Breast epithelium (tissue), 4 donors: ENCODE measurements at regions not wholly inside any gene's neighbourhood (a gene's known extent, or its start where the extent isn't known, plus 50 kb on each side); places are given as distances from the start of the nearest gene placed in this dataset.

Source experiments
- DNase-seq, 2 donors: peaks; one replicate each; pipeline ENCODE4 v3.0.0-alpha.2; 2019; ENCODE audit warnings: low spot score in 2 of 2
- H3K27ac ChIP-seq, 2 donors: fragments of 200-600 bp; sonication (generic) in 1 of 2; one replicate each; pipeline ENCODE4 v1.5.1; 2016 to 2019; ENCODE audit warnings: mild to moderate bottlenecking in 1 of 2
- H3K27me3 ChIP-seq, 2 donors: fragments of 200-600 bp; sonication (generic) in 1 of 2; one replicate each; pipeline versions ENCODE4 v1.5.1 to v1.6.0; 2017 to 2019; ENCODE audit warnings: control low read depth in 1 of 2, mild to moderate bottlenecking in 1 of 2
- H3K36me3 ChIP-seq: fragments of 200-600 bp; one replicate; pipeline ENCODE4 v1.5.1; 2019
- H3K4me1 ChIP-seq, 2 donors: fragments of 200-600 bp; sonication (generic); one replicate each; pipeline ENCODE4 v1.5.1; 2016 to 2019; ENCODE audit warnings: control low read depth in 1 of 2
- H3K4me3 ChIP-seq, 3 donors: fragments of 200-600 bp; sonication (generic); 1 replicate in 2 of 3; 2 replicates in 1 of 3; pipeline ENCODE4 v1.5.1; 2016 to 2019; ENCODE audit warnings: mild to moderate bottlenecking in 3 of 3, moderate library complexity in 2 of 3
- H3K9me3 ChIP-seq, 2 donors: fragments of 200-600 bp; sonication (generic) in 1 of 2; one replicate each; pipeline ENCODE4 v1.5.1; 2016 to 2019; ENCODE audit warnings: control low read depth in 1 of 2
- POLR2A ChIP-seq: fragments of 450-650 bp; IDR thresholded peaks from one replicate; pipeline ENCODE4 v1.6.1; 2016; ENCODE audit warnings: antibody characterized with exemption, mild to moderate bottlenecking, moderate library complexity
- POLR2AphosphoS5 ChIP-seq, 3 donors: sonication (generic); formaldehyde crosslinking; IDR thresholded peaks; one replicate each; pipeline ENCODE4 v1.6.1; 2017; ENCODE audit warnings: antibody characterized with exemption in 3 of 3
- intact Hi-C: fragments of 100-400 bp; cut with DNase I; formaldehyde crosslinking; loops from one replicate; pipeline ENCODE4 v1.15.1; 2023; ENCODE audit warnings: low total_unique reads
- TF ChIP-seq, protein P1 (sequence below), 3 donors: fragments of 450-650 bp; IDR thresholded peaks; one replicate each; pipeline ENCODE4 v1.5.1; 2016 to 2017; ENCODE audit warnings: antibody characterized with exemption in 3 of 3, mild to moderate bottlenecking in 3 of 3, moderate library complexity in 3 of 3

DNA sequence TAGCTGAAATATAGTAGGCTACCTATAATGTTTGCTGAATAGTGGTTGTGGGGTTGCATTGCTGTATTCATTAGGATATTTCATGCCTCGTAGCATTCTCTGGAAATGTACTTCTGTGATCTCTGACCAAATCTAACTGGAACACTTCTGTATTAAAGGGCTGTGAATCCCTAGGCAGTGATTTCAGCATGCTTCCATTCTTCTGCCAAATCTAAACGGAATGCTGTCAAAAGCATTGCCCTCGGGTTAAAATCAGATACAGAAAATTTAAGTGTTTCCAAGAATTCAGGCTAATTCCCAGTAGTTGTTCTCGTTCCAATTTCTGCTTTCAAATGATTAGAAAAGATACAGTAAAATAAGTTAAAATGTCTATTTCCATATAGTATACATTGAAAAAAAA, 1847.5 kb upstream of the IGFBP7 start:
- H3K27ac ChIP-seq = no peak overlapping the region
- no peaks in the 10 kb centered on the region for H3K9me3 ChIP-seq
- TF ChIP-seq, protein P1, sequence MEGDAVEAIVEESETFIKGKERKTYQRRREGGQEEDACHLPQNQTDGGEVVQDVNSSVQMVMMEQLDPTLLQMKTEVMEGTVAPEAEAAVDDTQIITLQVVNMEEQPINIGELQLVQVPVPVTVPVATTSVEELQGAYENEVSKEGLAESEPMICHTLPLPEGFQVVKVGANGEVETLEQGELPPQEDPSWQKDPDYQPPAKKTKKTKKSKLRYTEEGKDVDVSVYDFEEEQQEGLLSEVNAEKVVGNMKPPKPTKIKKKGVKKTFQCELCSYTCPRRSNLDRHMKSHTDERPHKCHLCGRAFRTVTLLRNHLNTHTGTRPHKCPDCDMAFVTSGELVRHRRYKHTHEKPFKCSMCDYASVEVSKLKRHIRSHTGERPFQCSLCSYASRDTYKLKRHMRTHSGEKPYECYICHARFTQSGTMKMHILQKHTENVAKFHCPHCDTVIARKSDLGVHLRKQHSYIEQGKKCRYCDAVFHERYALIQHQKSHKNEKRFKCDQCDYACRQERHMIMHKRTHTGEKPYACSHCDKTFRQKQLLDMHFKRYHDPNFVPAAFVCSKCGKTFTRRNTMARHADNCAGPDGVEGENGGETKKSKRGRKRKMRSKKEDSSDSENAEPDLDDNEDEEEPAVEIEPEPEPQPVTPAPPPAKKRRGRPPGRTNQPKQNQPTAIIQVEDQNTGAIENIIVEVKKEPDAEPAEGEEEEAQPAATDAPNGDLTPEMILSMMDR (IDR thresholded peaks at IDR 0.05) = no peak
- TF ChIP-seq POLR2AphosphoS5 (IDR thresholded peaks at IDR 0.05) (no peak), POLR2A (no peak)
- H3K27me3 ChIP-seq = no peaks in the 10 kb centered on the region
- intact Hi-C loops = no loop called here
- DNase-seq = no peak
- H3K4me3 ChIP-seq = no peak overlapping the region
- H3K36me3 ChIP-seq = no peaks in the 10 kb centered on the region
- H3K4me1 ChIP-seq = no peaks in the 10 kb centered on the region

DNA sequence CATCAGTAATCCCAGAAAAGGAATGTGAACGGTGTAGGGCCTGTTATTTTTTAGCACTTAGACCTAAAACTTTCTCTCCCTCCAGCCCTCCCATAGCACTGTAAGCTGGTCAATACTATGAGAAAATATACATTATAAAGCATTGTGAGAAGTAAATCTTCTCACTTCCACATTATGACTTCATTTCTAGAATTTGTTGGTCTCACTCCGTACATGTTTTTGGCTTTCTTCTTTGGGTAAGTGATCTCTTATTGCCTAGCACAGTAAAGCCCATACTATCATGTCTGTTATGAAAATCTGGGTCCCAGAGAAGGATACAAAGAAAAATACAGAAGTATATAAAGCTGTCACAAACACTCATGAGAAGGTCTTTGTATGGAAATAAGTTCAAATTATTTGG, 1851.1 kb upstream of the IGFBP7 start:
- TF ChIP-seq POLR2AphosphoS5 (IDR thresholded peaks at IDR 0.05) = no peak
- no peak for TF ChIP-seq POLR2A
- TF ChIP-seq, protein P1 (IDR thresholded peaks at IDR 0.05) = no peak
- no peak overlapping the region for H3K27ac ChIP-seq
- no peaks in the 10 kb centered on the region for H3K4me1 ChIP-seq
- H3K27me3 ChIP-seq = no peaks in the 10 kb centered on the region
- no peak for DNase-seq
- no peak overlapping the region for H3K4me3 ChIP-seq
- intact Hi-C loops = no loop called here
- no peaks in the 10 kb centered on the region for H3K9me3 ChIP-seq
- H3K36me3 ChIP-seq = no peaks in the 10 kb centered on the region

DNA sequence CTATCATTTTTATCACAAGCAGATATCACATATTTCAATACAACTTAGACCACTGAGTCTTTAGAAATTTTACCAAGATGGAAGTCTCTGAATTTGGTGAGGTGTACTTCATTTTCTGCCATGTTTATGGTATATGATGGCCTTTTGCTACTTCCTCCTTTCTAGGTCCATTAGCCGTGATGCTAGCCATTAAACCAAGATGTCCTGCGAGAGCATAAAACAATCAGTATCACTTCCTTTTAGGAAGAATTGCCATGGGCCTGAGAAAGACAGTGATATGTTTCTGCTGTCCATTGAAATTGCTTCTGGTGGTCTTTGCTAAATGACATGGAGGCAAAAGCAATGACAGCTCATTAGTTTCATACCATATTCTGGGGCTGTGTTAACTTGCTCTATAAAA, 1851.7 kb upstream of the IGFBP7 start:
- TF ChIP-seq, protein P1 (IDR thresholded peaks at IDR 0.05) = no peak
- DNase-seq = no peak
- Histone ChIP-seq H3K9me3 (no peaks in the 10 kb centered on the region), H3K27ac (no peak overlapping the region), H3K4me1 (no peaks in the 10 kb centered on the region), H3K27me3 (no peaks in the 10 kb centered on the region), H3K36me3 (no peaks in the 10 kb centered on the region), H3K4me3 (no peak overlapping the region)
- intact Hi-C loops = no loop called here

DNA sequence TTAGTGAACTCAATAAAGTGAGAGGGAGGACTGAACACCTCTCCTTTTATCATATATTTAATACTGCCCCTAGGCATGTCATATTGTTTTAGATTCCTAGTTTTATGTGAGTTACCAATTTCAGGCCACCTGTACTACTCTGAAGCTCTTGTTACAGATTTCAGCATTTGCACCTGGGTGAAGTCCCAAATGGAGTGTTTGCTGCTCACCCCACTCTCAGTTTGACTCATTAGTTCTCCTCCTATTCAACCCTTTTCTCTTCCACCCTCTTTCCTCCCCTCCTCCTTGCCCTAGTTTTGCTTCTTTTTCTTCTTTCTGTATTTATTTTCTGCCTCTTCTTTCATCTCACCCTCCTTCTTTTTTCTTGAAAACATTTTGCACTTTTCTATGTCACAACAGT, 1852.2 kb upstream of the IGFBP7 start:
- Histone ChIP-seq H3K27ac (no peak overlapping the region), H3K9me3 (no peaks in the 10 kb centered on the region), H3K4me3 (no peak overlapping the region), H3K27me3 (no peaks in the 10 kb centered on the region), H3K4me1 (no peaks in the 10 kb centered on the region), H3K36me3 (no peaks in the 10 kb centered on the region)
- TF ChIP-seq POLR2AphosphoS5 (IDR thresholded peaks at IDR 0.05) (no peak), POLR2A (no peak)
- TF ChIP-seq, protein P1 (IDR thresholded peaks at IDR 0.05) = no peak
- no peak for DNase-seq
- intact Hi-C loops = no loop called here

DNA sequence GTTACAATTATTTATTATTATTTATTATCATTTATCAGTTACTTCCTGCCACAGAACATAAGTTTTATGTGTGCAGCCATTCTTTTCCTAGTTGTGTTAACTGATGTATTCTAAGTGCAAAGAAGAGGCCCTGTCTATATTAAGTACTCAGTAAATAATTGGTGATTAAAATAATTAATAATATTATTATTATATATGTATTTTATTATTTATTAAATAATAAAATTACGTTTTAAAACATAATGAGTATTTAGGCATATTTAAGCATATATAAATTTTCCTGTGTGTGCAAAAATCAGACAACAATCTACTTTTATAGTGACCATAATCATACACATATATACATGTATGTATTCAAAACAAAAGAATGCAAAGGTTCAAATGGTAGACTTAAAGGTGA, 1871.6 kb upstream of the IGFBP7 start:
- Histone ChIP-seq H3K27me3 (no peaks in the 10 kb centered on the region), H3K4me1 (no peaks in the 10 kb centered on the region), H3K27ac (no peak overlapping the region), H3K9me3 (no peaks in the 10 kb centered on the region), H3K36me3 (no peaks in the 10 kb centered on the region), H3K4me3 (no peak overlapping the region)
- TF ChIP-seq, protein P1 (IDR thresholded peaks at IDR 0.05) = no peak
- no peak for TF ChIP-seq POLR2A
- no peak for TF ChIP-seq POLR2AphosphoS5 (IDR thresholded peaks at IDR 0.05)
- intact Hi-C loops = loop anchor here (10.0 kb wide), 1 partner anchor 997 kb away; no protein-coding TSS in a partner anchor
- no peak for DNase-seq
